ENCODE measurements at regions not wholly inside any gene's neighbourhood (a gene's known extent, or its start where the extent isn't known, plus 50 kb on each side); places are given as distances from the start of the nearest gene placed in this dataset.

DNA sequence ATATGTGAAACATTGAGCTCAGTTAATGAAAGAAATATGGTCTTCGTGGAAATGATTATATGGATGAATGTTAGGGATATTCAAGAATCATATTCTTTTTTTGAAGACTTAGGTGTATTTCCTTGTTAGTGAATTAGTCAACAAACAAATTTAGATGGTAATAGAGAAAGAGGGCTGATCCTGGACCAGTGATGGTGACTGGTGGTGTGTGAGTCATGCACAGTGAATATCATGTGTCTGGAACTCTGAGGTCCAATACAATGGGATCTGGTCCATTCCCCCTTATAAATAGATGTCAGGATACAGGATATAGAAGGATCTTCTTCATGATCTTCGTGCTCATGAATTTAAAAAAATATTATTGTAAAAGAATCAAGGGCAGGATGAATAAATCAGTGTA is 64.4 kb upstream of the RTL1 start:
- no peaks in the 10 kb centered on the region; the same call in 1 of the 2 replicates for H3K36me3 ChIP-seq (ENCODE audit: insufficient read depth)

GRCh38 chr14:100972118-100972897 is 68.8 kb upstream of the RTL1 start:
- no peaks in the 10 kb centered on the region; the same call in 1 of the 2 replicates for H3K36me3 ChIP-seq (ENCODE audit: insufficient read depth)
- no peaks in the 10 kb centered on the region for H3K79me2 ChIP-seq (ENCODE audit: insufficient read depth, low read depth)
- H3K27me3 ChIP-seq (ENCODE audit: insufficient read depth, low read depth), result no peaks in the 10 kb centered on the region
- H2AFZ ChIP-seq (ENCODE audit: low read depth), result no peak overlapping the region
- TF ChIP-seq, protein P1, sequence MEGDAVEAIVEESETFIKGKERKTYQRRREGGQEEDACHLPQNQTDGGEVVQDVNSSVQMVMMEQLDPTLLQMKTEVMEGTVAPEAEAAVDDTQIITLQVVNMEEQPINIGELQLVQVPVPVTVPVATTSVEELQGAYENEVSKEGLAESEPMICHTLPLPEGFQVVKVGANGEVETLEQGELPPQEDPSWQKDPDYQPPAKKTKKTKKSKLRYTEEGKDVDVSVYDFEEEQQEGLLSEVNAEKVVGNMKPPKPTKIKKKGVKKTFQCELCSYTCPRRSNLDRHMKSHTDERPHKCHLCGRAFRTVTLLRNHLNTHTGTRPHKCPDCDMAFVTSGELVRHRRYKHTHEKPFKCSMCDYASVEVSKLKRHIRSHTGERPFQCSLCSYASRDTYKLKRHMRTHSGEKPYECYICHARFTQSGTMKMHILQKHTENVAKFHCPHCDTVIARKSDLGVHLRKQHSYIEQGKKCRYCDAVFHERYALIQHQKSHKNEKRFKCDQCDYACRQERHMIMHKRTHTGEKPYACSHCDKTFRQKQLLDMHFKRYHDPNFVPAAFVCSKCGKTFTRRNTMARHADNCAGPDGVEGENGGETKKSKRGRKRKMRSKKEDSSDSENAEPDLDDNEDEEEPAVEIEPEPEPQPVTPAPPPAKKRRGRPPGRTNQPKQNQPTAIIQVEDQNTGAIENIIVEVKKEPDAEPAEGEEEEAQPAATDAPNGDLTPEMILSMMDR (conservative IDR thresholded peaks at IDR 0.05; ENCODE audit: low read depth, low read length), result no peak
- no peak overlapping the region for H3K4me3 ChIP-seq (IDR thresholded peaks at IDR 0.05; ENCODE audit: insufficient read depth, low read depth, low read length)
- H4K20me1 ChIP-seq (ENCODE audit: insufficient read depth), result no peaks in the 10 kb centered on the region
- no peak overlapping the region for H3K4me2 ChIP-seq
- no peak overlapping the region for H3K27ac ChIP-seq
- no peaks in the 10 kb centered on the region for H3K4me1 ChIP-seq (ENCODE audit: low read depth, poor library complexity, severe bottlenecking)
- H3K9ac ChIP-seq, result no peak overlapping the region

More for the DNA sequence above, 64.4 kb upstream of the RTL1 start:
- Histone ChIP-seq H3K4me2 (no peak overlapping the region), H3K9ac (no peak overlapping the region), H3K4me3 (IDR thresholded peaks at IDR 0.05; ENCODE audit: insufficient read depth, low read depth, low read length) (no peak overlapping the region), H2AFZ (ENCODE audit: low read depth) (no peak overlapping the region), H4K20me1 (ENCODE audit: insufficient read depth) (no peaks in the 10 kb centered on the region), H3K27ac (no peak overlapping the region), H3K4me1 (ENCODE audit: low read depth, poor library complexity, severe bottlenecking) (no peaks in the 10 kb centered on the region), H3K27me3 (ENCODE audit: insufficient read depth, low read depth) (no peaks in the 10 kb centered on the region), H3K79me2 (ENCODE audit: insufficient read depth, low read depth) (no peaks in the 10 kb centered on the region)
- TF ChIP-seq, protein P1 (conservative IDR thresholded peaks at IDR 0.05; ENCODE audit: low read depth, low read length), result no peak

DNA sequence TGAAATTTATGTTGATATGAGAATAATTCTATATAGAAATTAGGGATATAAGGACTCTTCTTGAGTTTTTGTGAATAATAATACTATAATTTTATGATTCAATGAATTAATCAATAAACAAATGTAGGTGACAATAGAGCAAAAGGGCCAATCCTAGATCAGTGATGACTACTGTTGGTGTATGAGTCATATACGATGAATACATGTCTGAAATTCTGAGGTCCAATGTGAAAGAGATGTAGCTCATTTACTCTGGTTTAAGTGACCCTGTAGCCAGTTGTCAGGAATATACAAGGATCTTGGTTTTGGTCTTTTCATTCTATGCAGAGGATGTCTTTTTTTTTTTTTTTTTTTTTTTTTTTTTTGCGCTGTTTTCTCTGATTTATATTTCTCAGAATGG is 72.1 kb upstream of the RTL1 start:
- H3K27me3 ChIP-seq (ENCODE audit: insufficient read depth, low read depth), result no peaks in the 10 kb centered on the region
- no peak overlapping the region for H2AFZ ChIP-seq (ENCODE audit: low read depth)
- no peak overlapping the region for H3K27ac ChIP-seq
- no peak overlapping the region for H3K9ac ChIP-seq
- no peak overlapping the region for H3K4me2 ChIP-seq
- no peak overlapping the region for H3K4me3 ChIP-seq (IDR thresholded peaks at IDR 0.05; ENCODE audit: insufficient read depth, low read depth, low read length)
- TF ChIP-seq, protein P1 (conservative IDR thresholded peaks at IDR 0.05; ENCODE audit: low read depth, low read length), result no peak
- H4K20me1 ChIP-seq (ENCODE audit: insufficient read depth), result no peaks in the 10 kb centered on the region
- H3K4me1 ChIP-seq (ENCODE audit: low read depth, poor library complexity, severe bottlenecking), result no peaks in the 10 kb centered on the region
- H3K79me2 ChIP-seq (ENCODE audit: insufficient read depth, low read depth), result no peaks in the 10 kb centered on the region
- no peaks in the 10 kb centered on the region; the same call in 1 of the 2 replicates for H3K36me3 ChIP-seq (ENCODE audit: insufficient read depth)

GRCh38 chr14:100979079-100979478 is 75.6 kb upstream of the RTL1 start:
- Histone ChIP-seq H3K4me2 (no peak overlapping the region), H4K20me1 (ENCODE audit: insufficient read depth) (no peaks in the 10 kb centered on the region), H3K9ac (no peak overlapping the region), H3K4me3 (IDR thresholded peaks at IDR 0.05; ENCODE audit: insufficient read depth, low read depth, low read length) (no peak overlapping the region), H3K79me2 (ENCODE audit: insufficient read depth, low read depth) (no peaks in the 10 kb centered on the region), H3K36me3 (ENCODE audit: insufficient read depth) (no peaks in the 10 kb centered on the region), H3K27ac (no peak overlapping the region), H3K4me1 (ENCODE audit: low read depth, poor library complexity, severe bottlenecking) (no peaks in the 10 kb centered on the region), H3K27me3 (ENCODE audit: insufficient read depth, low read depth) (no peaks in the 10 kb centered on the region), H2AFZ (ENCODE audit: low read depth) (no peak overlapping the region)
- TF ChIP-seq, protein P1 (conservative IDR thresholded peaks at IDR 0.05; ENCODE audit: low read depth, low read length), result no peak
